HEK293 (cell line): ENCODE measurements at regions not wholly inside any gene's neighbourhood (a gene's known extent, or its start where the extent isn't known, plus 50 kb on each side); places are given as distances from the start of the nearest gene placed in this dataset.
"Not testable (repeated sequence)": the region's sequence is repeated elsewhere in the genome, so short reads cannot be mapped to it uniquely, and the experiment has no call there.

Experiments
- CTCF ChIA-PET: fragments of 350-600 bp; formaldehyde crosslinking; extraction: SDS; loops from one replicate; lab custom pipeline; 2021; ENCODE audit warnings: antibody characterized with exemption; lab: Yijun Ruan, JAX
- POLR2A ChIA-PET: fragments of 300-600 bp; formaldehyde crosslinking; extraction: SDS; loops from one replicate; lab custom pipeline; 2020; ENCODE audit warnings: antibody characterized with exemption, inconsistent platforms; lab: Yijun Ruan, JAX
- H3K27ac ChIP-seq: fragments of 200-500 bp; sonication (Bioruptor generic); 2 replicates; pipeline ENCODE4 v1.5.1; 2014; ENCODE audit warnings: low read depth, low read length, control low read depth, inconsistent platforms; ENCODE audit errors: extremely low read depth
- H3K36me3 ChIP-seq, 2 experiments: fragments of 200-500 bp in 1 of 2; sonication (Bioruptor generic) in 1 of 2; 1 replicate in 1 of 2; 2 replicates in 1 of 2; pipeline ENCODE4 v1.5.1; 2014 to 2017; ENCODE audit warnings: inconsistent platforms in 2 of 2, low read length in 2 of 2; ENCODE audit not compliant: control insufficient read depth in 2 of 2, insufficient read depth in 1 of 2
- H3K4me1 ChIP-seq: fragments of 200-500 bp; sonication (Bioruptor generic); 2 replicates; pipeline ENCODE4 v1.5.1; 2014; ENCODE audit warnings: mild to moderate bottlenecking, low read length, inconsistent platforms; ENCODE audit not compliant: control insufficient read depth, insufficient read depth
- H3K4me3 ChIP-seq: 2 replicates; pipeline ENCODE4 v1.5.1; 2011; ENCODE audit warnings: low read depth, mild to moderate bottlenecking, control low read depth, low read length, moderate library complexity
- H3K9me3 ChIP-seq: fragments of 200-500 bp; sonication (Bioruptor generic); 2 replicates; pipeline ENCODE4 v1.5.1; 2014; ENCODE audit warnings: low read depth, low read length, inconsistent platforms; ENCODE audit not compliant: control insufficient read depth, insufficient read depth
- BCL11A ChIP-seq: fragments of 450-650 bp; formaldehyde crosslinking; IDR thresholded peaks from 2 replicates; pipeline ENCODE4 v1.5.1; 2016; ENCODE audit warnings: low read depth, missing biosample characterization, missing genetic modification characterization
- EGR2 ChIP-seq: fragments of 450-650 bp; formaldehyde crosslinking; IDR thresholded peaks from 2 replicates; pipeline ENCODE4 v1.5.1; 2016; ENCODE audit warnings: low read depth, missing biosample characterization, missing genetic modification characterization
- GLIS2 ChIP-seq: fragments of 450-650 bp; formaldehyde crosslinking; IDR thresholded peaks from 2 replicates; pipeline ENCODE4 v1.5.1; 2016; ENCODE audit warnings: missing biosample characterization, missing genetic modification characterization
- KLF1 ChIP-seq: fragments of 450-650 bp; formaldehyde crosslinking; IDR thresholded peaks from 2 replicates; pipeline ENCODE4 v1.5.1; 2016; ENCODE audit warnings: missing biosample characterization, missing genetic modification characterization
- KLF10 ChIP-seq: fragments of 450-650 bp; IDR thresholded peaks from 2 replicates; pipeline ENCODE4 v1.5.1; 2018; ENCODE audit warnings: missing biosample characterization, mild to moderate bottlenecking, missing genetic modification characterization
- PRDM6 ChIP-seq: fragments of 450-650 bp; formaldehyde crosslinking; IDR thresholded peaks from 2 replicates; pipeline ENCODE4 v1.5.1; 2017; ENCODE audit warnings: missing biosample characterization, missing genetic modification characterization
- ZBTB44 ChIP-seq: fragments of 450-650 bp; IDR thresholded peaks from 2 replicates; pipeline ENCODE4 v1.5.1; 2018; ENCODE audit warnings: missing biosample characterization, mild to moderate bottlenecking, missing genetic modification characterization
- ZBTB8A ChIP-seq: fragments of 450-650 bp; formaldehyde crosslinking; IDR thresholded peaks from 2 replicates; pipeline ENCODE4 v1.5.1; 2016; ENCODE audit warnings: missing biosample characterization, missing genetic modification characterization
- ZFHX2 ChIP-seq: fragments of 450-650 bp; formaldehyde crosslinking; conservative IDR thresholded peaks from 2 replicates; pipeline ENCODE4 v1.5.1; 2016; ENCODE audit warnings: missing biosample characterization, missing genetic modification characterization
- ZFP3 ChIP-seq: fragments of 450-650 bp; formaldehyde crosslinking; IDR thresholded peaks from 2 replicates; pipeline ENCODE4 v1.5.1; 2016; ENCODE audit warnings: low read depth, missing biosample characterization, missing genetic modification characterization
- ZFP69B ChIP-seq: fragments of 450-650 bp; formaldehyde crosslinking; IDR thresholded peaks from 2 replicates; pipeline ENCODE4 v1.5.1; 2016; ENCODE audit warnings: missing biosample characterization, missing genetic modification characterization
- ZNF423 ChIP-seq: fragments of 450-650 bp; formaldehyde crosslinking; IDR thresholded peaks from 2 replicates; pipeline ENCODE4 v1.5.1; 2016; ENCODE audit warnings: missing biosample characterization, missing genetic modification characterization
- ZNF548 ChIP-seq: fragments of 450-650 bp; formaldehyde crosslinking; IDR thresholded peaks from 2 replicates; pipeline ENCODE4 v1.5.1; 2016; ENCODE audit warnings: missing biosample characterization, missing genetic modification characterization
- ZNF580 ChIP-seq: fragments of 450-650 bp; formaldehyde crosslinking; IDR thresholded peaks from 2 replicates; pipeline ENCODE4 v1.5.1; 2016; ENCODE audit warnings: missing biosample characterization, missing genetic modification characterization
- ZNF658 ChIP-seq: fragments of 450-650 bp; formaldehyde crosslinking; IDR thresholded peaks from 2 replicates; pipeline ENCODE4; 2016; ENCODE audit warnings: missing biosample characterization, missing genetic modification characterization
- ZNF701 ChIP-seq: fragments of 450-650 bp; formaldehyde crosslinking; IDR thresholded peaks from 2 replicates; pipeline ENCODE4 v1.5.1; 2016; ENCODE audit warnings: missing biosample characterization, missing genetic modification characterization
- ZNF777 ChIP-seq: fragments of 450-650 bp; formaldehyde crosslinking; IDR thresholded peaks from 2 replicates; pipeline ENCODE4 v1.5.1; 2017; ENCODE audit warnings: missing biosample characterization, missing genetic modification characterization, borderline replicate concordance
- TF ChIP-seq, protein P1 (sequence below): fragments of 450-650 bp; formaldehyde crosslinking; IDR thresholded peaks from 2 replicates; pipeline ENCODE4 v1.5.1; 2016; ENCODE audit warnings: missing biosample characterization, missing genetic modification characterization

DNA sequence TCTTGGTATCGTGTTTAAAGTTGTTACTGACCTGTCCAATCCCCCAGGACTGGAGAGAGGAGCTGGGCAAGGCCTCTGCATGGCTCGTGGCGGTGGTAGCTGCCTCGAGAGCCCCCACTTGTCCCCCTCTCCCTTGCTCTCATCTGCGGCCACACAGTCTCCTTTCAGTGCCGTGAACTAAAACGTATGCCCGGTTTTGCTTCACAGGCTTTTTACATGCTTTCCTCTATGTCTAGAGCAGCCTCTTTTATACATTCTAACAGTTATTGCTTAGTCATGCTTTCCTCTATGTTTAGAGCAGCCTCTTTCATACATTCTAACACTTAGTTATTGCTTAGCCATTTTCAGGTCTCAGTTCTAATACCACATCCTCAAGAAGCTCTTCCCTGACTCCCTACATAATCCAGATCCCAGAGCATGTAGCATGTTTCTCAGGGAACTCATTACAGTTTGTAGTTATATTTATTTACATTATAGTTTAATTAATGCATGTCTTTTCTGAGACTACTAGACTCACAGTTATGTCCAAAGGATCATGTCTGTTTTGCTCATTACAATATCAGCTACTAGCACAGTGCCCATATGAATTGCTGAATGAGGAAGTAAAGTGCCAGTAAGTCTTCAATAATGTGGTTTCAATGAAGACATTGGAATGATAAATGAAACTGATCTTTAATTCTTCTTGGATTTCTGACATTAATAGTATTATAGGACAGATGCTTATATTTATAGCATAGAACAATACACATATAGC is 66.5 kb upstream of the TBL1XR1 start (continued):
- no peak for TF ChIP-seq ZFP69B (tag by site-specific recombination)
- TF ChIP-seq ZNF777 (tag by site-specific recombination) = no peak
- TF ChIP-seq BCL11A = no peak
- TF ChIP-seq ZNF423 = no peak
- no peak for TF ChIP-seq ZNF580 (tag by site-specific recombination)
- no peak for TF ChIP-seq PRDM6
- no peak for TF ChIP-seq ZNF701 (tag by site-specific recombination)
- TF ChIP-seq ZFP3 (tag by site-specific recombination) = no peak

DNA sequence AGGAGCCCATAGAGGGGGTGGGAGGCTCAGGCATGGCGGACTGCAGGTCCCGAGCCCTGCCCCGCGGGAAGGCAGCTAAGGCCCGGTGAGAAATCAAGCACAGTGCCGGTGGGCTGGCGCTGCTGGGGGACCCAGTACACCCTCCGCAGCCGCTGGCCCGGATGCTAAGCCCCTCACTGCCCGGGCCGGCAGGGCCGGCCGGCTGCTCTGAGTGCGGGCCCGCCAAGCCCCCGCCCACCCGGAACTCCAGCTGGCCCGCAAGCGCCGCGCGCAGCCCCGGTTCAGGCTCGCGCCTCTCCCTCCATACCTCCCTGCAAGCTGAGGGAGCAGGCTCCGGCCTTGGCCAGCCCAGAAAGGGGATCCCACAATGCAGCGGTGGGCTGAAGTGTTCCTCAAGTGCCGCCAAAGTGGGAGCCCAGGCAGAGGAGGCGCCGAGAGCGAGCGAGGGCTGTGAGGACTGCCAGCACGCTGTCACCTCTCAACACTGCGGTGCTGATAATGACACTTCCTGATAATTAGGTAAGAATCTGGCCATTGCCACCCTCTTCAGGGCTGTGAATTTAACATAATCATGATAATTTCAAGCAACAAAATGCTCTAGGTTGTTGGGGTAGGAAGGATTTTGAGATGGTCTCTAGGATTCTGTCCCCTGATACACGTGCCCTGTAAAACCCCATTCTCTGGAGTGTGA is 74.7 kb upstream of the TBL1XR1 start:
- POLR2A ChIA-PET, CTCF ChIA-PET, H3K9me3 ChIP-seq, H3K27ac ChIP-seq, H3K4me1 ChIP-seq, H3K4me3 ChIP-seq, H3K36me3 ChIP-seq: not testable (repeated sequence)

GRCh38 chr3:177278016-177278415 is 80.7 kb upstream of the TBL1XR1 start:
- CTCF ChIA-PET = no interaction called here
- H3K9me3 ChIP-seq = no peaks in the 10 kb centered on the region
- no peak for TF ChIP-seq KLF10 (tag by site-specific recombination)
- TF ChIP-seq KLF1 (tag by site-specific recombination) = no peak
- no peak for TF ChIP-seq ZBTB44
- TF ChIP-seq, all 188 proteins: peak for 0
- Histone ChIP-seq H3K36me3 (no peaks in the 10 kb centered on the region), H3K4me3 (no peak overlapping the region), H3K4me1 (no peaks in the 10 kb centered on the region), H3K27ac (no peak overlapping the region)
- POLR2A ChIA-PET = no interaction called here

- Histone ChIP-seq H3K4me1 (no peaks in the 10 kb centered on the region), H3K36me3 (no peaks in the 10 kb centered on the region), H3K9me3 (no peaks in the 10 kb centered on the region), H3K4me3 (no peak overlapping the region), H3K27ac (no peak overlapping the region)
- POLR2A ChIA-PET = no interaction called here
- TF ChIP-seq ZNF548 (tag by site-specific recombination) (no peak), EGR2 (0 out of 2 replicates have a peak, but pooled peaks have one; percentile 13), GLIS2 (tag by site-specific recombination) (no peak), ZNF658 (no peak), ZFHX2 (0 out of 2 replicates have a peak, but pooled peaks have one; percentile 12), ZBTB8A (no peak)
- TF ChIP-seq, protein P1, sequence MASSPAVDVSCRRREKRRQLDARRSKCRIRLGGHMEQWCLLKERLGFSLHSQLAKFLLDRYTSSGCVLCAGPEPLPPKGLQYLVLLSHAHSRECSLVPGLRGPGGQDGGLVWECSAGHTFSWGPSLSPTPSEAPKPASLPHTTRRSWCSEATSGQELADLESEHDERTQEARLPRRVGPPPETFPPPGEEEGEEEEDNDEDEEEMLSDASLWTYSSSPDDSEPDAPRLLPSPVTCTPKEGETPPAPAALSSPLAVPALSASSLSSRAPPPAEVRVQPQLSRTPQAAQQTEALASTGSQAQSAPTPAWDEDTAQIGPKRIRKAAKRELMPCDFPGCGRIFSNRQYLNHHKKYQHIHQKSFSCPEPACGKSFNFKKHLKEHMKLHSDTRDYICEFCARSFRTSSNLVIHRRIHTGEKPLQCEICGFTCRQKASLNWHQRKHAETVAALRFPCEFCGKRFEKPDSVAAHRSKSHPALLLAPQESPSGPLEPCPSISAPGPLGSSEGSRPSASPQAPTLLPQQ = no peak
- CTCF ChIA-PET = no interaction called here
These were observed 82.0 kb upstream of the TBL1XR1 start for GRCh38 chr3:177279118-177279815.
